ENCODE measurements at regions not wholly inside any gene's neighbourhood (a gene's known extent, or its start where the extent isn't known, plus 50 kb on each side); places are given as distances from the start of the nearest gene placed in this dataset.

- Histone ChIP-seq H3K79me2 (ENCODE audit: control insufficient read depth, insufficient read depth, low read length) (no peaks in the 10 kb centered on the region), H3K36me3 (ENCODE audit: control insufficient read depth, insufficient read depth, low read length) (no peaks in the 10 kb centered on the region), H3K27ac (ENCODE audit: insufficient read depth, low read length) (no peak overlapping the region), H3K4me3 (replicated peaks in 1 of 4; ENCODE audit: control extremely low read depth in 1 of 4, insufficient read depth in 1 of 4, low read depth in 3 of 4, low read length in 4 of 4) (no peak overlapping the region), H3K27me3 (ENCODE audit: control insufficient read depth, insufficient read depth, low read length) (no peaks in the 10 kb centered on the region), H3K4me2 (ENCODE audit: extremely low read depth, insufficient read depth, low read length) (no peak overlapping the region), H3K9ac (ENCODE audit: insufficient read depth, low read length) (no peak overlapping the region), H2AFZ (ENCODE audit: low read length) (no peak overlapping the region), H4K20me1 (ENCODE audit: control insufficient read depth, extremely low read depth, insufficient read depth, low read length) (no peaks in the 10 kb centered on the region), H3K9me3 (ENCODE audit: control insufficient read depth, insufficient read depth, low read depth, low read length) (no peaks in the 10 kb centered on the region), H3K4me1 (ENCODE audit: control insufficient read depth, extremely low read depth, insufficient read depth, low read length) (peaks cover 8% of the 10 kb centered on the region)
- TF ChIP-seq EZH2 (IDR thresholded peaks at IDR 0.05; ENCODE audit: low read length, missing control alignments), result no peak
- TF ChIP-seq CTCF (conservative IDR thresholded peaks at IDR 0.05 in 1 of 2, IDR thresholded peaks at IDR 0.05 in 1 of 2; ENCODE audit: low read depth in 1 of 2, low read length in 2 of 2), result no peak
- DNase-seq (ENCODE audit: low read depth in 2 of 2), result peak; percentile 11 to 99
Measured at GRCh38 chr3:99509224-99509623, 129.2 kb upstream of the COL8A1 start.

GRCh38 chr3:99508191-99508590 lies 130.2 kb upstream of the COL8A1 start:
- Histone ChIP-seq H3K9ac (ENCODE audit: insufficient read depth, low read length) (no peak overlapping the region), H3K4me2 (ENCODE audit: extremely low read depth, insufficient read depth, low read length) (no peak overlapping the region), H4K20me1 (ENCODE audit: control insufficient read depth, extremely low read depth, insufficient read depth, low read length) (no peaks in the 10 kb centered on the region), H2AFZ (ENCODE audit: low read length) (no peak overlapping the region), H3K27ac (ENCODE audit: insufficient read depth, low read length) (no peak overlapping the region), H3K79me2 (ENCODE audit: control insufficient read depth, insufficient read depth, low read length) (no peaks in the 10 kb centered on the region), H3K4me1 (ENCODE audit: control insufficient read depth, extremely low read depth, insufficient read depth, low read length) (peaks cover 14% of the 10 kb centered on the region), H3K36me3 (ENCODE audit: control insufficient read depth, insufficient read depth, low read length) (no peaks in the 10 kb centered on the region), H3K27me3 (ENCODE audit: control insufficient read depth, insufficient read depth, low read length) (no peaks in the 10 kb centered on the region), H3K9me3 (ENCODE audit: control insufficient read depth, insufficient read depth, low read depth, low read length) (no peaks in the 10 kb centered on the region), H3K4me3 (replicated peaks in 1 of 4; ENCODE audit: control extremely low read depth in 1 of 4, insufficient read depth in 1 of 4, low read depth in 3 of 4, low read length in 4 of 4) (no peak overlapping the region)
- DNase-seq (ENCODE audit: low read depth in 2 of 2), result peak in 1 of 2 donors; percentile 10
- TF ChIP-seq EZH2 (IDR thresholded peaks at IDR 0.05; ENCODE audit: low read length, missing control alignments) (no peak), CTCF (conservative IDR thresholded peaks at IDR 0.05 in 1 of 2, IDR thresholded peaks at IDR 0.05 in 1 of 2; ENCODE audit: low read depth in 1 of 2, low read length in 2 of 2) (no peak)

GRCh38 chr3:99505646-99506269 lies 132.6 kb upstream of the COL8A1 start:
- H3K27me3 ChIP-seq (ENCODE audit: control insufficient read depth, insufficient read depth, low read length), result no peaks in the 10 kb centered on the region
- H3K9ac ChIP-seq (ENCODE audit: insufficient read depth, low read length), result no peak overlapping the region
- no peak overlapping the region for H2AFZ ChIP-seq (ENCODE audit: low read length)
- peaks cover 18% of the 10 kb centered on the region for H3K4me1 ChIP-seq (ENCODE audit: control insufficient read depth, extremely low read depth, insufficient read depth, low read length)
- H4K20me1 ChIP-seq (ENCODE audit: control insufficient read depth, extremely low read depth, insufficient read depth, low read length), result no peaks in the 10 kb centered on the region
- no peak overlapping the region for H3K4me2 ChIP-seq (ENCODE audit: extremely low read depth, insufficient read depth, low read length)
- peak overlapping the region; percentile 55 for H3K27ac ChIP-seq (ENCODE audit: insufficient read depth, low read length)
- peak; percentile 82 to 98 for DNase-seq (ENCODE audit: low read depth in 2 of 2)
- H3K9me3 ChIP-seq (ENCODE audit: control insufficient read depth, insufficient read depth, low read depth, low read length), result no peaks in the 10 kb centered on the region
- H3K4me3 ChIP-seq (replicated peaks in 1 of 4; ENCODE audit: control extremely low read depth in 1 of 4, insufficient read depth in 1 of 4, low read depth in 3 of 4, low read length in 4 of 4), result no peak overlapping the region
- H3K36me3 ChIP-seq (ENCODE audit: control insufficient read depth, insufficient read depth, low read length), result no peaks in the 10 kb centered on the region
- no peaks in the 10 kb centered on the region for H3K79me2 ChIP-seq (ENCODE audit: control insufficient read depth, insufficient read depth, low read length)
- TF ChIP-seq EZH2 (IDR thresholded peaks at IDR 0.05; ENCODE audit: low read length, missing control alignments) (no peak), CTCF (conservative IDR thresholded peaks at IDR 0.05 in 1 of 2, IDR thresholded peaks at IDR 0.05 in 1 of 2; ENCODE audit: low read depth in 1 of 2, low read length in 2 of 2) (no peak)
